H1 (cell line): ENCODE measurements at regions not wholly inside any gene's neighbourhood (a gene's known extent, or its start where the extent isn't known, plus 50 kb on each side); places are given as distances from the start of the nearest gene placed in this dataset.

Experiments
- CTCF ChIA-PET: fragments of 300-600 bp; sonication (Branson Sonifier 250); formaldehyde crosslinking; loops from one replicate; lab custom pipeline; 2021; ENCODE audit not compliant: partially characterized antibody; lab: Charles Lee
- POLR2A ChIA-PET: fragments of 300-600 bp; sonication (Branson Sonifier 250); formaldehyde crosslinking; loops from one replicate; lab custom pipeline; 2021; ENCODE audit warnings: inconsistent platforms; ENCODE audit not compliant: partially characterized antibody; lab: Charles Lee
- DNase-seq, 2 experiments: peaks; one replicate each; pipeline versions ENCODE4 v3.0.0 to v3.0.0-alpha.2; 2010 to 2022; ENCODE audit warnings: low spot score in 2 of 2, low read depth in 1 of 2, mixed read lengths in 1 of 2
- FAIRE-seq: peaks from 2 replicates; lab custom pipeline; 2011; peaks lifted over from hg19 to GRCh38; lab: Jason Lieb, UNC
- H2AFZ ChIP-seq: 2 replicates; pipeline ENCODE4 v1.8.1; 2012; ENCODE audit warnings: low read length, inconsistent platforms
- H2AK5ac ChIP-seq: 2 replicates; pipeline ENCODE4 v1.6.1; 2013; ENCODE audit warnings: low read depth, low read length
- H2BK120ac ChIP-seq: replicated peaks from 2 replicates; pipeline ENCODE3; 2013; ENCODE audit warnings: low read depth, low read length, inconsistent platforms
- H2BK12ac ChIP-seq: 2 replicates; pipeline ENCODE4 v1.6.1; 2013; ENCODE audit warnings: low read depth, low read length
- H2BK15ac ChIP-seq: 2 replicates; pipeline ENCODE4 v1.6.1; 2013; ENCODE audit warnings: low read length
- H2BK20ac ChIP-seq: 2 replicates; pipeline ENCODE4 v1.6.1; 2013; ENCODE audit warnings: low read length
- H2BK5ac ChIP-seq: 2 replicates; pipeline ENCODE4 v1.6.1; 2013; ENCODE audit warnings: low read depth, low read length
- H3K14ac ChIP-seq: 2 replicates; pipeline ENCODE4 v1.6.1; 2013; ENCODE audit warnings: inconsistent platforms; ENCODE audit not compliant: insufficient read length
- H3K18ac ChIP-seq: 2 replicates; pipeline ENCODE4 v1.6.1; 2013; ENCODE audit warnings: low read length; ENCODE audit errors: extremely low read depth
- H3K23ac ChIP-seq: 2 replicates; pipeline ENCODE4 v1.6.1; 2013; ENCODE audit warnings: inconsistent platforms; ENCODE audit not compliant: insufficient read length
- H3K23me2 ChIP-seq: 2 replicates; pipeline ENCODE4 v1.6.1; 2013; ENCODE audit warnings: low read depth, low read length
- H3K27ac ChIP-seq: 2 replicates; pipeline ENCODE4 v1.6.1; 2011; ENCODE audit warnings: low read depth, low read length, inconsistent platforms
- H3K27me3 ChIP-seq, 4 experiments: replicated peaks in 1 of 4; 1 replicate in 1 of 4; 2 replicates in 3 of 4; pipeline versions ENCODE4 v1.6.1 to v1.8.1; 2011 to 2013; ENCODE audit warnings: low read length in 3 of 4, mild to moderate bottlenecking in 3 of 4, inconsistent platforms in 2 of 4, mixed read lengths in 2 of 4, moderate library complexity in 1 of 4; ENCODE audit not compliant: control insufficient read depth in 3 of 4, insufficient read depth in 3 of 4; ENCODE audit errors: extremely low read depth in 1 of 4
- H3K36me3 ChIP-seq, 4 experiments: 2 replicates each; pipeline versions ENCODE4 v1.6.1 to v1.8.1; 2011 to 2013; ENCODE audit warnings: mild to moderate bottlenecking in 4 of 4, low read length in 3 of 4, moderate library complexity in 2 of 4, control low read depth in 1 of 4, inconsistent platforms in 1 of 4; ENCODE audit not compliant: insufficient read depth in 4 of 4, control insufficient read depth in 2 of 4
- H3K4ac ChIP-seq: replicated peaks from 2 replicates; pipeline ENCODE3; 2013; ENCODE audit warnings: low read length, low read depth, mixed read lengths, inconsistent platforms; ENCODE audit not compliant: insufficient read length
- H3K4me1 ChIP-seq, 4 experiments: replicated peaks in 1 of 4; 1 replicate in 1 of 4; 2 replicates in 3 of 4; pipeline versions ENCODE4 v1.6.1 to v1.8.1; 2011 to 2013; ENCODE audit warnings: low read length in 3 of 4, inconsistent platforms in 2 of 4, mixed read lengths in 1 of 4; ENCODE audit not compliant: insufficient read depth in 4 of 4, control insufficient read depth in 3 of 4
- H3K4me2 ChIP-seq, 2 experiments: 2 replicates each; pipeline versions ENCODE4 v1.6.1 to v1.8.1; 2011 to 2013; ENCODE audit warnings: low read depth in 2 of 2, low read length in 2 of 2, control low read depth in 1 of 2, inconsistent platforms in 1 of 2, mild to moderate bottlenecking in 1 of 2; ENCODE audit not compliant: insufficient read depth in 1 of 2
- H3K4me3 ChIP-seq, 4 experiments: fragments of 200-600, 300-600 bp in 1 of 4; sonication (generic), shearing (Covaris generic), sonication (Bioruptor Twin) in 1 of 4; 2 replicates each; pipeline versions ENCODE4 v1.5.1 to v1.8.1; 2011 to 2016; ENCODE audit warnings: low read length in 4 of 4, low read depth in 3 of 4, control low read depth in 2 of 4, inconsistent platforms in 2 of 4, mild to moderate bottlenecking in 2 of 4, mixed read lengths in 1 of 4, moderate library complexity in 1 of 4; ENCODE audit not compliant: insufficient read depth in 2 of 4; ENCODE audit errors: extremely low read depth in 1 of 4
- H3K56ac ChIP-seq: replicated peaks from 2 replicates; pipeline ENCODE3; 2013; ENCODE audit warnings: low read depth, mild to moderate bottlenecking, mixed read lengths, low read length, inconsistent platforms; ENCODE audit not compliant: insufficient read length
- H3K79me1 ChIP-seq: 2 replicates; pipeline ENCODE4 v1.6.1; 2013; ENCODE audit warnings: low read depth, low read length, control low read depth
- H3K79me2 ChIP-seq, 2 experiments: 2 replicates each; pipeline versions ENCODE4 v1.6.1 to v1.8.1; 2012 to 2013; ENCODE audit warnings: low read length in 2 of 2, mild to moderate bottlenecking in 2 of 2, inconsistent platforms in 1 of 2; ENCODE audit not compliant: insufficient read depth in 2 of 2, control insufficient read depth in 1 of 2
- H3K9ac ChIP-seq, 4 experiments: replicated peaks in 1 of 4; 1 replicate in 1 of 4; 2 replicates in 3 of 4; pipeline versions ENCODE4 v1.6.1 to v1.8.1; 2011 to 2013; ENCODE audit warnings: low read depth in 3 of 4, low read length in 3 of 4, control low read depth in 2 of 4, mild to moderate bottlenecking in 2 of 4, moderate library complexity in 2 of 4, inconsistent platforms in 1 of 4; ENCODE audit errors: extremely low read depth in 1 of 4
- H3K9me3 ChIP-seq, 2 experiments: 2 replicates each; pipeline versions ENCODE4 v1.6.1 to v1.8.1; 2012 to 2013; ENCODE audit warnings: mild to moderate bottlenecking in 2 of 2, moderate library complexity in 2 of 2, control low read depth in 1 of 2, inconsistent platforms in 1 of 2, low read depth in 1 of 2, low read length in 1 of 2, mixed read lengths in 1 of 2; ENCODE audit not compliant: insufficient read depth in 2 of 2
- H4K20me1 ChIP-seq, 2 experiments: replicated peaks in 1 of 2; 2 replicates each; pipeline versions ENCODE3 to v1.8.1; 2011 to 2013; ENCODE audit warnings: inconsistent platforms in 2 of 2, low read length in 2 of 2, mild to moderate bottlenecking in 1 of 2; ENCODE audit not compliant: insufficient read depth in 2 of 2, control insufficient read depth in 1 of 2
- H4K5ac ChIP-seq: 2 replicates; pipeline ENCODE4 v1.6.1; 2013; ENCODE audit warnings: low read length, low read depth, mixed read lengths, inconsistent platforms; ENCODE audit not compliant: insufficient read length
- H4K8ac ChIP-seq: 2 replicates; pipeline ENCODE4 v1.8.0; 2013; ENCODE audit warnings: mild to moderate bottlenecking, moderate library complexity, low read length, inconsistent platforms; ENCODE audit not compliant: insufficient read depth; ENCODE audit errors: extremely low read depth
- H4K91ac ChIP-seq: replicated peaks from 2 replicates; pipeline ENCODE3; 2013; ENCODE audit warnings: low read length, mixed read lengths, inconsistent platforms; ENCODE audit not compliant: insufficient read length
- JUND ChIP-seq: IDR thresholded peaks from 2 replicates; pipeline ENCODE4 v1.6.1; 2011; ENCODE audit warnings: mild to moderate bottlenecking, improper control_type of control experiment, low read length
- WGBS, 2 experiments: shearing (Covaris generic) in 1 of 2; methylation state at CpG; one replicate each; pipeline versions ENCODE4 v1.1.6 to v1.1.7; 2013 to 2015; ENCODE audit warnings: low lambda C conversion rate in 2 of 2, mixed read lengths in 2 of 2, inconsistent platforms in 1 of 2, low coverage in 1 of 2, missing lambda C conversion rate in 1 of 2; ENCODE audit not compliant: insufficient replicate concordance in 2 of 2, insufficient coverage in 1 of 2, insufficient read length in 1 of 2; ENCODE audit errors: extremely low coverage in 1 of 2, missing lambda C conversion rate in 1 of 2; 5-methylcytosine and 5-hydroxymethylcytosine counted together

DNA sequence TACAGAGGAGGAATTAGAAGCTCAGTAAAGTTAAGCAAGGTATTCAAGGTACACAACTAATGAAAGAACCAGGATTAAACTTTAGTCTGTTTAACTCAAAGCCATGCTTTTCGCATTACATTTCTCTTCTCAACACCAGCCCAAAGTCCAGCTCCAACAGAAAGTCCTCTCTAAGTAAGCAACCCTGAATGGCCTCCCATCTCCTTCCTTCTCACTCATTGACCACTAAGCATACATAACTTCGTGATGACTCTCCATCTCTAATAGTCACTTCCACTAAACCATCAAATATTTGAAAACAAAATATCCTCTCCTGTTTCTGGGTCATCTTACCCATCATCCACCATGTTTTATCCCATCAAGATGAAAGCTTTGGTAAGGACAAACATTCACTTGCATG, 219.8 kb downstream of the RAD51AP2 start:
- no peaks in the 10 kb centered on the region for H3K36me3 ChIP-seq
- no peaks in the 10 kb centered on the region for H3K23me2 ChIP-seq
- H3K4me1 ChIP-seq, result peaks cover 0 to 9% (median 5%) of the 10 kb centered on the region in 4 experiments; a peak in 5 of 7 replicates
- H3K79me1 ChIP-seq, result no peaks in the 10 kb centered on the region
- H4K91ac ChIP-seq, result no peak overlapping the region
- H3K79me2 ChIP-seq, result no peaks in the 10 kb centered on the region
- H2AK5ac ChIP-seq, result no peak overlapping the region
- H2BK120ac ChIP-seq, result no peak overlapping the region
- no peak overlapping the region for H3K4me2 ChIP-seq
- no peaks in the 10 kb centered on the region for H3K27me3 ChIP-seq
- WGBS, 2 experiments, result 93% methylated on average over 2 of the region's 2 CpGs; no CpG with 5 or more reads in 1 of the 2 experiments
- FAIRE-seq (no peak), DNase-seq (no peak)
- H3K27ac ChIP-seq, result no peak overlapping the region
- no peak overlapping the region for H3K56ac ChIP-seq
- no peak overlapping the region for H4K8ac ChIP-seq
- H4K20me1 ChIP-seq, result no peaks in the 10 kb centered on the region
- POLR2A ChIA-PET, result no interaction called here
- no peak overlapping the region for H2BK12ac ChIP-seq
- no peak overlapping the region for H3K4ac ChIP-seq
- no peak overlapping the region for H3K23ac ChIP-seq
- H3K4me3 ChIP-seq, result no peak overlapping the region
- CTCF ChIA-PET, result interaction anchor here (1.3 to 5.1 kb wide), 2 partner anchors 9 to 11 kb away, joined by 4 to 36 read pairs; no protein-coding TSS in a partner anchor
- H4K5ac ChIP-seq, result no peak overlapping the region
- no peak overlapping the region for H3K18ac ChIP-seq
- no peak overlapping the region for H2BK15ac ChIP-seq
- no peaks in the 10 kb centered on the region for H3K9me3 ChIP-seq
- H2BK20ac ChIP-seq, result no peak overlapping the region
- H3K9ac ChIP-seq, result no peak overlapping the region
- H2AFZ ChIP-seq, result no peak overlapping the region
- no peak overlapping the region for H2BK5ac ChIP-seq
- no peak overlapping the region for H3K14ac ChIP-seq
- TF ChIP-seq JUND, result no peak
- TF ChIP-seq, all 59 proteins: peak for 0
